Liver (tissue), 3 donors: ENCODE measurements at regions not wholly inside any gene's neighbourhood (a gene's known extent, or its start where the extent isn't known, plus 50 kb on each side); places are given as distances from the start of the nearest gene placed in this dataset.
"Not testable (repeated sequence)": the region's sequence is repeated elsewhere in the genome, so short reads cannot be mapped to it uniquely, and the experiment has no call there.

Source experiments
- CTCF ChIP-seq: fragments of 150-350 bp; IDR thresholded peaks from 2 replicates; pipeline ENCODE4 v1.5.1; 2017; ENCODE audit warnings: improper control_type of control experiment, low read depth, low read length; ENCODE audit not compliant: missing input control
- EGR1 ChIP-seq, 2 donors: IDR thresholded peaks; 2 replicates each; pipeline ENCODE4 v1.6.1; 2016 to 2018; ENCODE audit warnings: antibody characterized with exemption in 2 of 2, low read depth in 2 of 2
- FOXA2 ChIP-seq: IDR thresholded peaks from 2 replicates; pipeline ENCODE4 v1.6.1; 2016; ENCODE audit warnings: antibody characterized with exemption
- GABPA ChIP-seq, 2 donors: IDR thresholded peaks in 1 of 2; conservative IDR thresholded peaks in 1 of 2; 2 replicates each; pipeline ENCODE4 v1.6.1; 2016; ENCODE audit warnings: antibody characterized with exemption in 2 of 2, mild to moderate bottlenecking in 1 of 2, moderate library complexity in 1 of 2
- HNF4A ChIP-seq, 2 donors: conservative IDR thresholded peaks; 2 replicates each; pipeline ENCODE4 v1.6.1; 2016; ENCODE audit warnings: antibody characterized with exemption in 2 of 2, mild to moderate bottlenecking in 2 of 2
- HNF4G ChIP-seq: IDR thresholded peaks from 2 replicates; pipeline ENCODE4 v1.6.1; 2016; ENCODE audit warnings: antibody characterized with exemption
- MAX ChIP-seq: IDR thresholded peaks from 2 replicates; pipeline ENCODE4 v1.6.1; 2016; ENCODE audit warnings: antibody characterized with exemption
- RAD21 ChIP-seq, 2 donors: IDR thresholded peaks; 2 replicates each; pipeline ENCODE4 v1.6.1; 2016; ENCODE audit warnings: antibody characterized with exemption in 2 of 2, mild to moderate bottlenecking in 2 of 2
- SP1 ChIP-seq: IDR thresholded peaks from 2 replicates; pipeline ENCODE4 v1.6.1; 2018; ENCODE audit warnings: antibody characterized with exemption, mild to moderate bottlenecking
- TAF1 ChIP-seq: conservative IDR thresholded peaks from 2 replicates; pipeline ENCODE4 v1.6.1; 2016; ENCODE audit warnings: antibody characterized with exemption, mild to moderate bottlenecking
- YY1 ChIP-seq: IDR thresholded peaks from 2 replicates; pipeline ENCODE4 v1.6.1; 2016; ENCODE audit warnings: antibody characterized with exemption, mild to moderate bottlenecking
- TF ChIP-seq, protein P1 (sequence below): IDR thresholded peaks from 2 replicates; pipeline ENCODE4 v1.6.1; 2016; ENCODE audit warnings: antibody characterized with exemption
- TF ChIP-seq, protein P2 (sequence below): IDR thresholded peaks from 2 replicates; pipeline ENCODE4 v1.6.1; 2016; ENCODE audit warnings: antibody characterized with exemption
- TF ChIP-seq, protein P3 (sequence below): IDR thresholded peaks from 2 replicates; pipeline ENCODE4 v1.6.1; 2016; ENCODE audit warnings: antibody characterized with exemption, mild to moderate bottlenecking
- donor health status: healthy.
- donor health status: healthy.

- TF ChIP-seq YY1; CTCF; SP1; EGR1 (IDR thresholded peaks at IDR 0.05; ENCODE audit: low read depth in 2 of 2); HNF4G; MAX; RAD21 (IDR thresholded peaks at IDR 0.05); HNF4A (conservative IDR thresholded peaks at IDR 0.05); TAF1; FOXA2; GABPA (IDR thresholded peaks at IDR 0.05 in 1 of 2, conservative IDR thresholded peaks at IDR 0.05 in 1 of 2): not testable (repeated sequence)
- TF ChIP-seq, protein P1, sequence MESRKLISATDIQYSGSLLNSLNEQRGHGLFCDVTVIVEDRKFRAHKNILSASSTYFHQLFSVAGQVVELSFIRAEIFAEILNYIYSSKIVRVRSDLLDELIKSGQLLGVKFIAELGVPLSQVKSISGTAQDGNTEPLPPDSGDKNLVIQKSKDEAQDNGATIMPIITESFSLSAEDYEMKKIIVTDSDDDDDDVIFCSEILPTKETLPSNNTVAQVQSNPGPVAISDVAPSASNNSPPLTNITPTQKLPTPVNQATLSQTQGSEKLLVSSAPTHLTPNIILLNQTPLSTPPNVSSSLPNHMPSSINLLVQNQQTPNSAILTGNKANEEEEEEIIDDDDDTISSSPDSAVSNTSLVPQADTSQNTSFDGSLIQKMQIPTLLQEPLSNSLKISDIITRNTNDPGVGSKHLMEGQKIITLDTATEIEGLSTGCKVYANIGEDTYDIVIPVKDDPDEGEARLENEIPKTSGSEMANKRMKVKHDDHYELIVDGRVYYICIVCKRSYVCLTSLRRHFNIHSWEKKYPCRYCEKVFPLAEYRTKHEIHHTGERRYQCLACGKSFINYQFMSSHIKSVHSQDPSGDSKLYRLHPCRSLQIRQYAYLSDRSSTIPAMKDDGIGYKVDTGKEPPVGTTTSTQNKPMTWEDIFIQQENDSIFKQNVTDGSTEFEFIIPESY, result not testable (repeated sequence)
- TF ChIP-seq, protein P2, sequence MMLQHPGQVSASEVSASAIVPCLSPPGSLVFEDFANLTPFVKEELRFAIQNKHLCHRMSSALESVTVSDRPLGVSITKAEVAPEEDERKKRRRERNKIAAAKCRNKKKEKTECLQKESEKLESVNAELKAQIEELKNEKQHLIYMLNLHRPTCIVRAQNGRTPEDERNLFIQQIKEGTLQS, result not testable (repeated sequence)
- TF ChIP-seq, protein P3, sequence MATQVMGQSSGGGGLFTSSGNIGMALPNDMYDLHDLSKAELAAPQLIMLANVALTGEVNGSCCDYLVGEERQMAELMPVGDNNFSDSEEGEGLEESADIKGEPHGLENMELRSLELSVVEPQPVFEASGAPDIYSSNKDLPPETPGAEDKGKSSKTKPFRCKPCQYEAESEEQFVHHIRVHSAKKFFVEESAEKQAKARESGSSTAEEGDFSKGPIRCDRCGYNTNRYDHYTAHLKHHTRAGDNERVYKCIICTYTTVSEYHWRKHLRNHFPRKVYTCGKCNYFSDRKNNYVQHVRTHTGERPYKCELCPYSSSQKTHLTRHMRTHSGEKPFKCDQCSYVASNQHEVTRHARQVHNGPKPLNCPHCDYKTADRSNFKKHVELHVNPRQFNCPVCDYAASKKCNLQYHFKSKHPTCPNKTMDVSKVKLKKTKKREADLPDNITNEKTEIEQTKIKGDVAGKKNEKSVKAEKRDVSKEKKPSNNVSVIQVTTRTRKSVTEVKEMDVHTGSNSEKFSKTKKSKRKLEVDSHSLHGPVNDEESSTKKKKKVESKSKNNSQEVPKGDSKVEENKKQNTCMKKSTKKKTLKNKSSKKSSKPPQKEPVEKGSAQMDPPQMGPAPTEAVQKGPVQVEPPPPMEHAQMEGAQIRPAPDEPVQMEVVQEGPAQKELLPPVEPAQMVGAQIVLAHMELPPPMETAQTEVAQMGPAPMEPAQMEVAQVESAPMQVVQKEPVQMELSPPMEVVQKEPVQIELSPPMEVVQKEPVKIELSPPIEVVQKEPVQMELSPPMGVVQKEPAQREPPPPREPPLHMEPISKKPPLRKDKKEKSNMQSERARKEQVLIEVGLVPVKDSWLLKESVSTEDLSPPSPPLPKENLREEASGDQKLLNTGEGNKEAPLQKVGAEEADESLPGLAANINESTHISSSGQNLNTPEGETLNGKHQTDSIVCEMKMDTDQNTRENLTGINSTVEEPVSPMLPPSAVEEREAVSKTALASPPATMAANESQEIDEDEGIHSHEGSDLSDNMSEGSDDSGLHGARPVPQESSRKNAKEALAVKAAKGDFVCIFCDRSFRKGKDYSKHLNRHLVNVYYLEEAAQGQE, result not testable (repeated sequence)
Observed at GRCh38 chr10:35272401-35272800, 63.9 kb upstream of the CCNY start.
